Mucosa of stomach (tissue), 1 donor: ENCODE measurements at regions not wholly inside any gene's neighbourhood (a gene's known extent, or its start where the extent isn't known, plus 50 kb on each side); places are given as distances from the start of the nearest gene placed in this dataset.

Experiments
- H3K27me3 ChIP-seq: one replicate; pipeline ENCODE4 v1.7.0; 2013; ENCODE audit warnings: mild to moderate bottlenecking, low read length; ENCODE audit not compliant: control insufficient read depth, insufficient read depth
- H3K36me3 ChIP-seq: one replicate; pipeline ENCODE4 v1.7.0; 2013; ENCODE audit warnings: low read length; ENCODE audit not compliant: control insufficient read depth, insufficient read depth
- H3K4me1 ChIP-seq: one replicate; pipeline ENCODE4 v1.7.0; 2013; ENCODE audit warnings: mild to moderate bottlenecking, low read length; ENCODE audit not compliant: control insufficient read depth, insufficient read depth
- H3K4me3 ChIP-seq: one replicate; pipeline ENCODE4 v1.7.0; 2013; ENCODE audit warnings: low read length
- H3K9ac ChIP-seq: one replicate; pipeline ENCODE4 v1.7.0; 2013; ENCODE audit warnings: mild to moderate bottlenecking, low read length, moderate library complexity
- H3K9me3 ChIP-seq: one replicate; pipeline ENCODE4 v1.7.0; 2013; ENCODE audit warnings: mild to moderate bottlenecking, low read length, moderate library complexity; ENCODE audit not compliant: control insufficient read depth
- donor health status: Pancreatic carcinoma.

DNA sequence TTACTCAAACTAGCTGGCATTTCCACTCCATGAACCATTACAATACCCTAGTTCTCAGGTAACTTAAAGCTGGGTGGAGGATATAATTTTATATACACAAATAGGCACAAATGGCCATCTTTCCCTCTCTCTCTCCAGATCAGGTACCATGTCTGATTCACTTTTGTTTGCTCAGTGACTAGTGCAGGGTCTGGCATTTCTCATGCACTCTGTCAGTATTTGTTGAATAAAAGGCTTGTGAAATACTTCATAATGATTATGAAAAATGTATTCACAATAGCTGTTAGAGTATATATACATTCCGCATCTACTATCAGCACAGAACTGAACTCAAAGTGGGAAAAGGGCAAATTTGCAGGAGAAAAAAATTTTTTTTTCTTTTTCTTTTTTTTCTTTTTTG is 510.2 kb upstream of the USP24 start:
- no peaks in the 10 kb centered on the region for H3K9me3 ChIP-seq
- no peaks in the 10 kb centered on the region for H3K4me1 ChIP-seq
- H3K9ac ChIP-seq: no peak overlapping the region
- no peaks in the 10 kb centered on the region for H3K27me3 ChIP-seq
- no peak overlapping the region for H3K4me3 ChIP-seq
- no peaks in the 10 kb centered on the region for H3K36me3 ChIP-seq

- Histone ChIP-seq H3K9me3 (no peaks in the 10 kb centered on the region), H3K27me3 (no peaks in the 10 kb centered on the region), H3K4me3 (no peak overlapping the region), H3K36me3 (no peaks in the 10 kb centered on the region), H3K4me1 (no peaks in the 10 kb centered on the region), H3K9ac (no peak overlapping the region)
Observed at GRCh38 chr1:55724551-55725325, 509.6 kb upstream of the USP24 start.

GRCh38 chr1:55723001-55723400 is 507.8 kb upstream of the USP24 start:
- Histone ChIP-seq H3K9ac (no peak overlapping the region), H3K36me3 (no peaks in the 10 kb centered on the region), H3K27me3 (no peaks in the 10 kb centered on the region), H3K4me1 (no peaks in the 10 kb centered on the region), H3K4me3 (no peak overlapping the region), H3K9me3 (no peaks in the 10 kb centered on the region)

DNA sequence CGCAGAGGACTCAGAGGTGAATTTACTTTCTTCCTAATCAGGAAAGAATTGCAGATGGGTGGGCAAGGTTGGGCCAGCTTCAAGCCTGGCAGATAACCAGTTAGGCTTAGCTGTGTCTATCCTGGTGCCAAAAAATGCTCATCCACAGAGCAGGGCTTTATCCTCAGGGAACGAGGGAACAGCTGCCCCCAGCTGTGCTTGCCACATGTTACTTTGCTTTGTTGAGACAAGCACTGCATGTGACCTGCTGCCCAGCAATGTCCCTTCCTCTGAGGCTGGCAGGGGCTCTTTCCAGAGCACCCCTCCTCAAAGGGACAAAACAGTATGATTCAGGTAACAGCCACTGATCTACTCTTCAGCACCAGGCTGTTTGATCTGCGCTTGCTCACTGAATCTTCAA is 505.1 kb upstream of the USP24 start:
- H3K9ac ChIP-seq: no peak overlapping the region
- no peaks in the 10 kb centered on the region for H3K36me3 ChIP-seq
- no peaks in the 10 kb centered on the region for H3K27me3 ChIP-seq
- no peak overlapping the region for H3K4me3 ChIP-seq
- H3K9me3 ChIP-seq: no peaks in the 10 kb centered on the region
- H3K4me1 ChIP-seq: no peaks in the 10 kb centered on the region

DNA sequence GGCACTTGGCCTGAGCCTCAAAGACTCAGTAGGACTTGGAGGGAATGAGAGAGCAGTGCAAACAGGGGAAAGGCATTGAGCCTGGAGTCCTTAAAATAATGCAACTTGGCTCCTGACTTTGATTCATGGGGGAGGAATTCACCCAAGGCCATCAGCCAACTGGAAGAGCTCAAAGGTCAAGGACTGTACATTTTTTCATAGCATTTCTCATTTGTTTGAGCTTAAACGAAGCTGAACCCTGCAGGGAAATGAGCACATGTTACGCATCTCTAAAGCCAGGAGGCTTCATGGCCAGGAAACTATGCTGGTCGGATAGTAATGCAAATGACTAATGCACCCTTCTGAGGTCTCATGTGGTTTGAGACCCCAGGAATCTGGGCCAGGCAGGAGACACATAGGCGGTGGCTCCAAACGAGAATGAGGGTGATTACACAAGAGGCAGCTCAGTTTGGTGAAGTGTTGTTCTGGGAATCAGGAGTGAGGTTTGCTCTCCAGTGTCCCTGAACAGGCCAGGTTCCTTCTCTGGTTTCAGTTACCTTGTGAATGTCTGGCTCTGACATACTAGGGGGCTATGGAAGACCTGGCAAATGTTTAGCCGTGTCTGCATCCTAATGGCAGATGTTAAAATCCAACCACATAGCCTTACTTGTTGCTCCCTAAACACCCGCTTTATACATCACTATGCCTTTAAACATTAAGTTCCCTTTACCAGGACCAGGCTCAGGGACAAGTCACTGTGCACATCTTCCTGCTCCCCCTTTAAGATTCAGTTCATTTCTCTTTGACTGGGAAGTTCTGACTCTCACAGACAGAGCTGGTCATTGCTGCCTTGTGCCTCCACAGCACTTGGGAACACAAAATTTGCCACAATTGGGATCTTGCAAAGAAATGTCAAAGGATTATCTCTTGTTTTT is 503.9 kb upstream of the USP24 start:
- Histone ChIP-seq H3K9me3 (no peaks in the 10 kb centered on the region), H3K9ac (no peak overlapping the region), H3K27me3 (no peaks in the 10 kb centered on the region), H3K36me3 (no peaks in the 10 kb centered on the region), H3K4me1 (no peaks in the 10 kb centered on the region), H3K4me3 (no peak overlapping the region)

DNA sequence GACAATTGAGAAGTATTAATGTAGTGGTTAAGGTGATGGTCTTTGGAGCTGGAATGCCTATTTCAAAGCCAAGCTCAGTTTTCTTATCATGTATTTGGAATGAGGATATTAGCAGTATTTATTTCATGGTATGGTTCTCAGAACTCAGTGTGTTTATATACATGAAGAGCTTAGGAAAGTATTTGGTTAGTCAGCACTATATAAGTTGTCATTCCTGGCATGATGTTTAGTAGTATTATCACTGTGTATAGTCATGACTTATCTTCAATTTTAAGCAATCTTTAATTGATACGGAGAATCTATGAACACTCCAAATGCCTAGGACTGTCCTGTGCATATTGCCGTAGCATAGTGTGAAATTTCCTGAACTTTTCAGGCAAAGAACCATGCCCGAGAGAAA is 501.9 kb upstream of the USP24 start:
- H3K27me3 ChIP-seq: no peaks in the 10 kb centered on the region
- no peak overlapping the region for H3K4me3 ChIP-seq
- no peaks in the 10 kb centered on the region for H3K9me3 ChIP-seq
- no peak overlapping the region for H3K9ac ChIP-seq
- H3K4me1 ChIP-seq: no peaks in the 10 kb centered on the region
- no peaks in the 10 kb centered on the region for H3K36me3 ChIP-seq

DNA sequence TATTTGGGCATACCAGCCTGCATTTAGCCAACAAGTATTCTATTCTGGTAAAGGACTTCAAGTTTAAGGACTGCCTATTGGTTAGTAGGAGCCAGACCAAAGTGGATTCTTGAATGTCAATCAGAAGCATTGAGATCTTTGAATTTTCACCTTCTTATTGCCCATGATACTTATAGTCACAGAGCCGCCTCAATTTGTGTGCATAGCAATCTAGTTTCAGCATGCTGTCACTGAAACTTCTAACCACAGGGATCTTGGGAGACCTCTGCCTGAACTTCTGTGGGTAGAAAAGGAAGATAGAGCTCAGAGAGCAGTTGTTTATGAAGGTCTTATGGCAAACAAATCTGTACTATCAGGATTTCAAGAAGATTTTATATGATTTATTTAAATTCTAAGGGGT is 501.4 kb upstream of the USP24 start:
- no peaks in the 10 kb centered on the region for H3K36me3 ChIP-seq
- no peak overlapping the region for H3K9ac ChIP-seq
- no peaks in the 10 kb centered on the region for H3K9me3 ChIP-seq
- no peaks in the 10 kb centered on the region for H3K4me1 ChIP-seq
- no peaks in the 10 kb centered on the region for H3K27me3 ChIP-seq
- no peak overlapping the region for H3K4me3 ChIP-seq

DNA sequence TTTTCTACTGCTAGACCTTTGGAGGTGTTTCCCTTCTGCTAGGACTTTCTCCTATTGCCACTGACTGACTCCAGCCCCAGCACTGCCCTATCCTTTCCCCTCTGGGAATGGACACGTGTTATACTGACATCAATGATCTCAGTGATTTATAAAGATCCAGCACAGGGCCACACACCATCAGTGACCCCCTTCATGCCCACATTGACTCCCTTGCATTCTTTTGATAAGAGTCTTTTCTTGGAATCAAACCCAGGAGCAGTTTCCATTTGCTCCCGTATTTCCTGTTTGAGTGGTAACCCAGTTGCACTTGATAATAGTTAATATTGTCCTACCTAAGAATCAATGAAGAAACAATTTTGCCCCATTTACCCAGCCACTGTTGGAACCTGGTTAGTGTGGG is 501.0 kb upstream of the USP24 start:
- Histone ChIP-seq H3K4me1 (no peaks in the 10 kb centered on the region), H3K9me3 (no peaks in the 10 kb centered on the region)

GRCh38 chr1:55714230-55714629 is 499.1 kb upstream of the USP24 start:
- Histone ChIP-seq H3K36me3 (no peaks in the 10 kb centered on the region), H3K9ac (no peak overlapping the region), H3K9me3 (no peaks in the 10 kb centered on the region), H3K4me1 (no peaks in the 10 kb centered on the region), H3K27me3 (no peaks in the 10 kb centered on the region), H3K4me3 (no peak overlapping the region)

More for the DNA sequence above, 501.0 kb upstream of the USP24 start:
- Histone ChIP-seq H3K27me3 (no peaks in the 10 kb centered on the region), H3K36me3 (no peaks in the 10 kb centered on the region), H3K9ac (no peak overlapping the region), H3K4me3 (no peak overlapping the region)

- H3K27me3 ChIP-seq: no peaks in the 10 kb centered on the region
- H3K9ac ChIP-seq: no peak overlapping the region
- no peaks in the 10 kb centered on the region for H3K36me3 ChIP-seq
- H3K4me1 ChIP-seq: no peaks in the 10 kb centered on the region
- H3K9me3 ChIP-seq: no peaks in the 10 kb centered on the region
- no peak overlapping the region for H3K4me3 ChIP-seq
Observed at GRCh38 chr1:55713516-55713915, 498.4 kb upstream of the USP24 start.

GRCh38 chr1:55712148-55712547 is 497.0 kb upstream of the USP24 start:
- Histone ChIP-seq H3K27me3 (no peaks in the 10 kb centered on the region), H3K4me1 (no peaks in the 10 kb centered on the region), H3K4me3 (no peak overlapping the region), H3K9me3 (no peaks in the 10 kb centered on the region), H3K9ac (no peak overlapping the region), H3K36me3 (no peaks in the 10 kb centered on the region)

- Histone ChIP-seq H3K4me1 (no peaks in the 10 kb centered on the region), H3K27me3 (no peaks in the 10 kb centered on the region), H3K9ac (no peak overlapping the region), H3K36me3 (no peaks in the 10 kb centered on the region), H3K9me3 (no peaks in the 10 kb centered on the region), H3K4me3 (no peak overlapping the region)
Observed at GRCh38 chr1:55708781-55709180, 493.6 kb upstream of the USP24 start.
